HG03442 (cell line): ENCODE measurements at regions not wholly inside any gene's neighbourhood (a gene's known extent, or its start where the extent isn't known, plus 50 kb on each side); places are given as distances from the start of the nearest gene placed in this dataset.
"Not testable (repeated sequence)": the region's sequence is repeated elsewhere in the genome, so short reads cannot be mapped to it uniquely, and the experiment has no call there.

ENCODE experiments used
- ATAC-seq: cut with Tn5 transposase; IDR thresholded peaks from one replicate; pipeline ENCODE4 v1.9.1; 2021; ENCODE audit warnings: mild to moderate bottlenecking, moderate library complexity; ENCODE audit not compliant: unreplicated experiment

DNA sequence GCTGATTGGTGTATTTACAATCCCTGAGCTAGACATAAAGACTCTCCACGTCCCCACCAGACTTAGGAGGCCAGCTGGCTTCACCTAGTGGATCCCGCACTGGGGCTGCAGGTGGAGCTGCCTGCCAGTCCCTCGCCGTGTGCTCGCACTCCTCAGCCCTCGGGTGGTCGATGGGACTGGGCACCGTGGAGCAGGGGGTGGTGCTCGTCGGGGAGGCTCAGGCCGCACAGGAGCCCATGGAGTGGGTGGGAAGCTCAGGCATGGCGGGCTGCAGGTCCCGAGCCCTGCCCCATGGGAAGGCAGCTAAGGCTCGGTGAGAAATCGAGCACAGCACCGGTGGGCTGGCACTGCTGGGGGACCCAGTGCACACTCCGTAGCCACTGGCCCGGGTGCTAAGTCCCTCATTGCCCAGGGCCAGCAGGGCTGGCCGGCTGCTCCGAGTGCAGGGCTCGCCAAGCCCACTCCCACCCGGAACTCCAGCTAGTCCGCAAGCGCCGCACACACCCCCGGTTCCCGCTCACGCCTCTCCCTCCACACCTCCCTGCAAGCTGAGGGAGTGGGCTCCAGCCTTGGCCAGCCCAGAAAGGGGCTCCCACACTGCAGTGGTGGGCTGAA lies 1441.2 kb upstream of the ACVR2A start:
- ATAC-seq: not testable (repeated sequence)

DNA sequence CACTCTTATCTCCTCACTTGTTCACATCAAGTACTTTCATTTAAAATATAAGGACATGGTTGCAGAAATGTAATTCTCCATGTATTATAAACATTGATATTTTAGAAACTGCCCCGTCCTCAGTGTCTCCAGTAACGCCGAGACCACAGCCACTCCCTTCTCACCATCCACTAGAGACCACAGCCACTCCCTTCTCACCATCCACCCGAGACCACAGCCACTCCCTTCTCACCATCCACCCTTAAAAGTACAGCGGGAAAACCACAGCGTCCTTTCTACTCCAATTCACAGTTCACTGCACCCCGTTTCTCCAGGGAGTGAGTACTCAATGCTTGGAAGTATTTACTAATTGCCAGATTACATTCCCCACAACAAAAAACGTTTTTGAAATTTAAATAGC lies 1452.2 kb upstream of the ACVR2A start:
- no peak for ATAC-seq

DNA sequence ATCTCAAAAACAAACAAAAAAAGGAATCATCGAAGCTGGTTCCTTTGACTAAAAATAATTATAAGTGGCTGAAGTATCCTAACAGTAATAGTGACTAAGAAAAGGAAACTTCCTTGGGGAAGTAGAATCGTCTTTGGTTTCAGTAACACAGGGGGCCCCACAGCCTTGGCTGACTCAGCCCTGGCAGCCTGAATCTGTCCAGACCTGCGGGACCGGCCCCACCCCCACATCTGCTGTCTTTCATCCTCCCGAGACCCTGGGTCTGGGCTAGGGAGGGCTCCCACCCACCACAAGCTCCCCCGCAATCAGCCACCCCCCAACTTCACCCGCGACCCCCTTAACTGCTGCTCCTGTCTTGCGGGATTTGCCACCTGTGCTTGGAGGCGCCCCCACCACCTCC lies 1452.6 kb upstream of the ACVR2A start:
- ATAC-seq: no peak

DNA sequence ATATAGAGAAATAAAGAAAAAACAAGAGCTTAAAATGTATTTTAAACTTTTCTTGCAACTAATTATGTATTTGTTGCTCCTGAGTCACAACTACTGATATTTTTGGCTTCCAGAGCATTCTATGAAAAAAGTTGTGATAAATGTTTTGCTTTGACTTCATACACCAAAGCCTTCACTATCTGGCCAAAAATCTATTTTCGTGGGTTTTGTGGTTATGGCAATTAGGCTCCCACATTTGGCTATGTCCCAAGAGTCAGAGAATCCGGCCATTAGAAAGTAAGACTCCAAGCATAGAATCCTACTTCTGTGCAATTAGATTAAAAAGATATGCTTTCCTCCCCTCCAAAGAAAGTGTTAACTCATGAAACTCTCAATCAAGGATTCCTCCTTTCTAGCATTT lies 1456.1 kb upstream of the ACVR2A start:
- no peak for ATAC-seq

DNA sequence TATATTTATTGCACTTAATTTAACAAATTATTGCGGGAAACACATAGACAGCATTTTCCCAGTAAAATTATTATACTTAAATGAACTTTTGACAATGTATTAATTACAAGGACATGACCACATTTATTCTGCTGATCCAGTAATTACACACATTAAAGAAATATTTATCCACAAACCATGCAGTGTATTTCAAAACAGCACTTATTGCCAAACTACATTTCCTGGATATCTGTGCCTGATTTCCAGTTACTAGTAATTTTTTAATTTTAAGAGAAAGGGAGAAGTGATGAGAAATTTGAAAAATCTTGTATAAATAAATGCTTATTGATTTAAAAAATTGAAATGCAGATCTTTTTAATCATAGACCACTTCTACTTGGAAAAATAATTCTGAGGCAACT lies 1458.7 kb upstream of the ACVR2A start:
- ATAC-seq: no peak

DNA sequence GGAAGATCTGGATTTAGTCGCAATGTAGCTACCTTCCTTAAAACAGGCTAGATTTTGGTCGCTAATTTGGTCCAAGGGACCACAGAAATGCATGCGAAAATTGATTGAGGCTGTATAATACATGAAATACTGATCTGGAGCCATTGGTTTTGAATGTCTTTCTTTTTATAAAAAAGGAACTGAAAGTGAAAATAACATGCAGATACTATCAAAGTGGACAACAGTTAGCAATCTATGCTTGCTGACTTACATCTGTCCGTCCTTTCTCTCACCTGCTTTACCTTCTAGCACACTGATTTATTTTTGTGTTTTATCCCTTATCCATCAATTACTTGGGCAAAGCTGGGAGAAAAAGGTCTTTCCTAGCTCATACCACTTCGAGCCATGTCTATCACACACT lies 1459.8 kb upstream of the ACVR2A start:
- peak; percentile 71 for ATAC-seq

DNA sequence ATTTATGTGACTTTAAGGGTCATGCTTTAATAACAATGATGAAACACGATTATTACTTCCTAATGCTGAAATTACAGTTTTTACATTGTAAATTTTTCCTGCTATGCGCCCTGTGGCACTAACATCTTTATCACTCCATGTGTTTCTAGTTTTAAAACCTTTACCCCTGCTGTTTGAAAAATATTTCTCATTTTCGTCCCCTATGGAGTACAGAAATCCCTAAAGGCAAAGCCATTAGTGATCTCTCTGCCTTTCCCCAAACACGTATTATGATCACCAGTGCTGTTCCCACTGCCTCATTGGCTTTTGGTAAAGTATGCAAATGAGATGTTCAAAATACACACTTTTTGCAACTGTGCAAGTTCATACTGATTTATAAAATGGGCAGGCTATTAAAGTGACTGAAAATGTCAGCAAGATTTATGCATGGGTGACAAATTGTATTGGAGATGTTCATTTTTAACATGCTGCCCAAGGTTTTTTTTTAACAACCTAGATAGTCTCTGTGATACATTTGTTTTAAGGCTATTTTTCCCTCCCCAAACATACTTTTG lies 1468.2 kb upstream of the ACVR2A start:
- ATAC-seq: no peak

DNA sequence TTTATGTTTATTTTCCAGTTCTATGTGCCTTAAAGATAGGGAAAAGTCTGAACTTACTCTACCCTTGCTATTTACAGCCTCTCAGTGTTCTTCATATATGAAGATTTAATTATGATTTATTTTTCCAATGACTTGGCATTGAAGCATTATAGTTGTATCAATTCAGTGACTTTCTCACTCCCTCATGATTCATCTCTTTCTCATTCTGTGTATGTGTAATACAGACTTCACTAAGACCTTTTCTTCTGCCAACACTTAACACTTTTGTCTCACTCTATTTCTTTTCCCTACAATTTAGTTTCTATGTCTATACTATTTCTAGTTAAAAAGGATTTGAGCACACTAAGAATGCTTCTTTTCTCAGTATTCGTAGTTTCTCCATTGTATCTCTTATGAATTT lies 1470.3 kb upstream of the ACVR2A start:
- ATAC-seq: no peak

DNA sequence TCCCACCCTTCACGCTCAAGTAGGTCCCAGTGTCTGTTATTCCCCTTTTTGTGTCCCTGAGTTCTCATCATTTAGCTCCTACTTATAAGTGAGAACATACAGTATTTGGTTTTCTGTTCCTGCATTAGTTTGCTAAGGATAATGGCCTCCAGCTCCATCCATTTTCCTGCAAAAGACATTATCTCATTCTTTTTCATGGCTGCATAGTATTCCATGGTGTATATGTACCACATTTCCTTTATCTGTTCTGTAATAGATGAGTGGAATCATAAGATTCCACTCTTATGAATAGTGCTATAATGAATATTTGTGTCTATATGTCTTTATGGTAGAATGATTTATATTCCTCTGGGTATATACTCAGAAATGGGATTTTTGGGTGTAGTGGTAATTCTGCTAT lies 1473.5 kb upstream of the ACVR2A start:
- ATAC-seq: not testable (repeated sequence)

DNA sequence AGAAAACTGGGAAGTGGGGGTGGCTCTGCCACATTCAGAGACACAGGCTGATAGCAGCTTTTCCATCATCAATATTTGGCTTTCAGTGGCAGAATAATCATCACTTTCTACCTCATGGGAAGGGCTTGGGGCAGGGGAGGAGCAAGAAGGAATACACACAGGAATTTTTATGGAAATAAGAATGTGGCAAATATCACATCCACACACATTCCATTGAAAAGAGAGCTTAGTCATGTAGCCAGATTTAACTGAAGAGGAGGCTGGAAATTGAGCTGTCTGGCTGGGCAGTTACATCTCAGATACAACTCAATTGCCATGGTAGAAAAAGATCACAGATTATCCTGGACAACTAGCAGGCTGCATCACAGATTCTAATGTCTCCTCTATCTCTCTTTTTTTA lies 1474.0 kb upstream of the ACVR2A start:
- ATAC-seq: no peak

DNA sequence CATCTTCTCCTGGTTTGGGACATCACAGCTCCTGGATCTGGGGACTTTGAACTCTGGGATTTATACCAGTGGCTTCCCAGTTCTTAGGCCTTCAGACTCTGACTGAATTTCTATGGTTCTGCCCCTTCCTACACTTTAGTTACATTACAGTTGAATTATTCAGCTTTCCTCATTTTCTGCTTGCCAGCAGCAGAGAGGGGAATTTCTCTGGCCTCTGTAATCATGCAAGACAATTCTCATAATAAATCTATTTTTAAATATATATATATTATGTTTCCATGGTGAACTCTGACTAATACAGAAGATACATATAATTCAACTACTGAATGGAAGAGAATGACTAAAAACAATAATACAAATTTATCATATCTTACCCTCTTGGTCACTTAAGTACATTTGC lies 1478.6 kb upstream of the ACVR2A start:
- ATAC-seq: no peak

DNA sequence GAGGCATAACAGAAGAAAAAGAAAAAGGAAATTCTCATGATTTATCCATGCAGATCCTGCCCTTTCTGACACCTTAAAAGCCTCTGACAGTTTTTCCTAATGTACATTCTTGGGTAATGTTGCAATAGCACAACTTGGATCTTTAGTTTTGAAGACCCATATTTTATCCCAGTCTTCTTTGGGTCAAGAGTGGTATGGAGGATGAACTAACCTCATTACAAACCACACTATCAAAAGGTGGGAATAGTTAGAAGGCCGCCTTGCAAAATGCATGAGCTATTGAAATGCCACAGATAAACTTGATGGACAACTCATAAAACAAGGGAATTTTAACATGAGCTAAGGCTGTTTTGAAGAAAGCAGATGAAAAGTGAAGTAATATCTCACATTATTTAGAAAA lies 1479.8 kb upstream of the ACVR2A start:
- ATAC-seq: no peak

DNA sequence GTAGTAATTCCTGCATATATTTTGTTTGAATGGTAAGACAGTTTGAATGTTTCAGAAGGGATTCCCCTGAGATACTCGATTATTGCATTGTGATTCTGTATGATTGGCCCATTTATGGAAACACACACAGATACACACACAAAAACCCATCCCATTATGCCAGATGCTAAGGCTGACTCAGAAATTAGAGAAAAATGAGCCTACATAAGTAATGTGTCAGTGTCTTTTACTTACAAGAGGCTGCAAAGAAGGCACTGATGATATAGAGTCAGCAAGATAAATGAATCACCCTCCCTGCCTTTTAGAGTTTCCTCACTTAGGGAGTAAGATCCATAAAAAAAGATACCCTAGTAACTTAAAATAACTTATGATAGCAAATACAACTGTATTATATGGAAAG lies 1481.1 kb upstream of the ACVR2A start:
- no peak for ATAC-seq

DNA sequence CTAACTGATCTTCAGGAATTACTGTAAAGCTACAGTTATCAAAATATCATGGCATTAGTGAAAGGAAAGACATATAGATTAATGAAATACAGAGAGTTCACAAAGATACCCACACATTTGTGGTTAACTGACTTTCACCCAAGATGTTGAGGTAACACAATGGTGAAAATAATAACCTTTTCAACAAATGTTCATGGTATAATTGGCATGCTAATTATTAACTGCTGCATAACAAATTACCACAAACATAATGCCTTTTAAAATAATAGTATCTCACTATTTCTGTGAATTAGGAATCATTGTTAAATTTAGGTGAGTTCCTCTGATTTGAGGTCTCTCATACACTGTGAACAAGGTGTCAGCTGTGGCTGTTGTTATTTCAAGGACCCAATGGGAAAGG lies 1493.1 kb upstream of the ACVR2A start:
- no peak for ATAC-seq

DNA sequence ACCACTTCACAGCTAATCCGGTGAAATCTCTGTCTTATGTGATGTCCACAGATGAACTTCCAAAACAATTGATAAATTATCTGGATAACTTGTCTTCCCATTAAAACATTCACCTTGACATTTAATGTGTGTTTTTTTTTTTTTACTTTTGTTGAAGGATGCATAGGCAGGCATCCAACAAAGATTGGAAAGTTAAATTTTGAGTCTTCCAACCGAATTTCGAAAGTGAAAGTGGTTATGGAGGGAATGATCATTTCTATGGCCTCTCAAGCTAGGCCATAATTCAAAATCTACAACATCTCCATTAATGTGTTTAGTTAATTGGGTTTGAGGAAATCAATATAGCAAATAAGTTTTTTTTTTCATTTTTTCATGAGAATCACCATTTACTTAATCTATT lies 1495.5 kb upstream of the ACVR2A start:
- no peak for ATAC-seq

DNA sequence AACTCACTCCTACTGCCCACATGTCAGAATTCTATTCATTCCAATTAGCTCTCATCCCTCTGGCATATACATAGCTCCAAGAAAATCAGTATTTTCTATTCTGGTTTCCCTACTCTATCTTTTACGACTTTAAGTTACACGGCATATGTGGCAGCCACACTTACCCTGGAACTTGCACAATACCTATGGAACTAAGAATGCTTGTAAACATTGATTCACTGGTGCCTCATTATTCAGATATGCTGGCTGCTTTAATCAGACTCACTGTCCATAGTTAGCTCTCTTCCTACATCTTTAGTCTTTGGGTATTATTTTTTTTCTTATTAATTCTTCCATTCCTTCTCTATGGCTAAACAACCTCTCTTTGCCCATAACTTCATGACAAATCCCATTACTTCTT lies 1519.9 kb upstream of the ACVR2A start:
- no peak for ATAC-seq

DNA sequence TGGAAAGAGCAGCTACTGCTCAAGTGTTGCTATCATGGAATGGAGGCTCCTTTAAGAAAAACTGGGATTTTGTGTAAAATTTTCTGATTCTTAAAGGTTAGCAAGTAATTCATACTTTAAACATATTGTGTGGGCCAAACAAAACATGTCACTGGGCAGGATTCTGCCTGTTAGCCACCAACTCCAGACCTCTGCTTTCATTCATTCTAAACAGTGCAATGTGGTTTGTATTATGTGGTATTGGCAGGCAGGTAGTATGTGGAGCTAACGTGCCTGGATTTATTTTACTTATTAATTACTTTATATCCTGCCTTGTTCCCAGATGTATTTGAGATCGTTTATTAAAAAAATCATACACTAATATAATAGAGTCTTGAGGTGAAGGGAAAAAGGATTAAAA lies 1521.3 kb upstream of the ACVR2A start:
- no peak for ATAC-seq

DNA sequence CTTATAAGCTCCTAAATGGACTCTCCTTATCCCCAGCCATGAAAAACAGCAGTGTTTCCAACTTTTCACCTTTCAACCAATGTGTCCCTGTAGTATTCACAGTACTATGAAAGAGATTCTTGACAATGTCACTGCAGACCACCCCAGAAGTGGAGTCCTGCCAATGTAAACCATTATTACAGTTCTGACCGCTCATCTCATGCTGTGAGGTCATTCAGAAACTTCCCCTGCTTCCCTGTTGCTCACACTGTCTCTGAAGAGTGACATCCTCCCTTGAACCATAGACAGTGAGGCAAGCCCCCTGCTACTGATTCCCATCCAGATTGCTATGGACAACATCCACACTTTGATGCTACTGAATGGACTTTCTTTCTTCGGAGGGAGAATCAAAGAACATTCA lies 1523.7 kb upstream of the ACVR2A start:
- no peak for ATAC-seq

DNA sequence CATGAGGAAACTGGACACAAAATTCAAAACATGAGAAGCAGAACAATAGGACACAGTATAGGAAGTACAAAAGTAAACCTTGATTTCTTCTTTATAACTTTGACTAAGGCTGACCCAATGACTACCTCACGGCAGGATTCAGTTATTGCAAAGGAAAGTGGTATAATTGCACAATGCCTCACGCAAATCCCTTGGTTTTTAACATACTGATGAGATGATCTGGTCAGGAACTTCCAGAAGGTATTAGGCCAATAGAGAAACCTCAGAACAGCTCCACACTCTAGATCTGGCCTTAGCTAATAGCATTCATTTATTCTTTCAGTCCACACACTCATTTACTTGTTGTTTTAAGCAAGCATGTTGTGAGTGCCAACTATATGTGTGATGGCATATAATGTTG lies 1526.9 kb upstream of the ACVR2A start:
- ATAC-seq: no peak

DNA sequence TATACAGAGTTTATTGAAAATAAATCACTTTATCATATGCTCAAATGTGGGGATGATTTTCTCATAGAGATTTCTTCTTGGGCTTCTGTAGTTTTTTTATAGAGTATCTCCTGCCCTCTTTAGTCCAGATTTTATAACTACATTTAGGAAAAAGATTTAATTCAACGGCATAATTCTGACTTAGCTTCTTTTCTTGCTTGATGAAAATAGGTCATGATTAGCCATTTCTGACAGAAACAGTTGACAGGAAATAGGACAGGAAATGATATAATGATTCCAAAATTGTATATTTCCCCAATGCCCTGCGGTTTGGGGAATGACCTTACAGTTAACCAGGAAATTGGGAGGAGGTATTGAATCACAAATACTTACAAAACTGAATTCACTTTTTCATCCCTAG lies 1531.9 kb upstream of the ACVR2A start:
- no peak for ATAC-seq

DNA sequence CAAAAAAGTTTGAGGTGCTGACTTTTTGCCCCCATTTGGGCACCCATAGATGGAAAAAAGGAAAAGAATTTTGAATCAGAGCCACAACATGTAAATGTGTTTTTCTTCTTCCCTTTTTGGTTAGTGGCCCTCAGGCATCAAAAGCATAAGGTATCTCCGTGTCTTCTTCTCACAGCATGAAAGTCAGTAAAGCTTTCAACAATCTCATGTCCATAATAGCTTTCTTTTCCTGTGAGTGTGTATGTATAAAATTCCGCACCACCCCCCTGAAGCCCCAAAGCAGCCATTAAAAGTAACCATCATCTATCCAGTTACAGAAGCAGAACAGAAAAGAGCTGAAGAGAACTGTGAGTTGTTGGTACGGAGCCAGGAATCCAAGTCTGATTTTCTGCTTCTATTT lies 1539.7 kb upstream of the ACVR2A start:
- ATAC-seq: no peak

DNA sequence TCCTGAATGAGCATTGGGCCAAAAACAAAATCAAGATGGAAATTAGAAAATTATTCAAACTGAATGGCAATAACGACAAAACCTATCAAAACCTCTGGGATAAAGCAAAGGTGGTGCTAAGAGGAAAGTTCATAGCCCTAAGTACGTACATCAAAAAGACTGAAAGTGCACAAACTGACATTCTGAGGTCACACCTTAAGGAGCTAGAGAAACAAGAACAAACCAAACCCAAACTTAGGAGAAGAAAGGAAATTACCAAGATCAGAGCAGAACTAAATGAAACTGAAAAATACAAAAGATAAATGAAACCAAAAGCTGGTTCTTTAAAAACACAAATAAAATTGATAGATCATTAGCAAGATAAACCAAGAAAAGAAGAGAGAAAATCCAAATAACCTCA lies 1543.5 kb upstream of the ACVR2A start:
- ATAC-seq: no peak

DNA sequence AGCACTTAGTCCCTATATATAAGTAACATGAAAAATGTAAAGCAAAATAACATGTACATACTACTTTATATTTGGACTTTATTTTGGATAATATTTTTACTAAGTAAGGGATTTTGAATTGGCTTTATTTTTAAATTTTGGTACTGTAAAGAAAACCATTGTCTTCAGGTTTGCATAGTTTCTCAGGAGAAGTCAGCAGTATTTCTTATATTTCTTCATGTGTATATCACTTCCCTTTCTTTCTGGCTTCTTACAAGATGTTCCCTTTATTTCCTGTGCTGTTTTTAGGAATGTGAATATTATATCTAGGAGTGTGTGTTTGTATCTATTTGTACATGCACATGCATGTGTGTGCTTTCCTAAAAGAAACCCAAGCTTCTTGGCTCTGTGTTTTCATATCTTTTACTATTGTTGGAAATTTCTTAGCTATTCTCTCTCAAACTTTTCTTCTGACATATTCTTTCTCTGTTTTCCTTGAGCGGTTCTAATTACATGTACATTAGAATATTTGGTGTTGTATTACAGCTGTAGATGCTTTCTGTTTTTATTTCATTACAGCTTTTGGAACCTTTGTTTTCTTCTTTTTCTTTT lies 1549.7 kb upstream of the ACVR2A start:
- no peak for ATAC-seq
